Right lobe of liver (tissue), 4 donors: ENCODE measurements at regions not wholly inside any gene's neighbourhood (a gene's known extent, or its start where the extent isn't known, plus 50 kb on each side); places are given as distances from the start of the nearest gene placed in this dataset.

Experiments
- CTCF ChIP-seq, 4 donors: fragments of 200-600 bp in 3 of 4; fragments of 450-650 bp in 1 of 4; IDR thresholded peaks; one replicate each; pipeline versions ENCODE4 v1.5.1 to v1.8.0; 2016 to 2022; ENCODE audit warnings: antibody characterized with exemption in 4 of 4, mild to moderate bottlenecking in 2 of 4
- POLR2A ChIP-seq: fragments of 450-650 bp; IDR thresholded peaks from one replicate; pipeline ENCODE4 v1.6.1; 2017; ENCODE audit warnings: antibody characterized with exemption, mild to moderate bottlenecking
- donor health status: DM: no; HTN: no; CAD: no.
- donor health status: DM: no; HTN: no; CAD: no.
- donor health status: DM: no; HTN: yes; CAD: no.

- TF ChIP-seq POLR2A (no peak), CTCF (IDR thresholded peaks at IDR 0.05) (no peak)
Observed at GRCh38 chr2:66699416-66699792, 264.5 kb downstream of the MEIS1 start.
